HG03565 (cell line): ENCODE measurements at regions not wholly inside any gene's neighbourhood (a gene's known extent, or its start where the extent isn't known, plus 50 kb on each side); places are given as distances from the start of the nearest gene placed in this dataset.

Experiments
- ATAC-seq: cut with Tn5 transposase; IDR thresholded peaks from one replicate; pipeline ENCODE4 v1.9.1; 2021; ENCODE audit warnings: mild to moderate bottlenecking, moderate library complexity; ENCODE audit not compliant: unreplicated experiment

- ATAC-seq = no peak
These were observed 87.5 kb upstream of the RCN1 start for GRCh38 chr11:32003335-32003734.

- no peak for ATAC-seq
These were observed 88.6 kb upstream of the RCN1 start for GRCh38 chr11:32002311-32002710.

- no peak for ATAC-seq
These were observed 92.9 kb upstream of the RCN1 start for GRCh38 chr11:31997955-31998354.

GRCh38 chr11:31996159-31996881, 94.6 kb upstream of the RCN1 start:
- ATAC-seq = no peak

DNA sequence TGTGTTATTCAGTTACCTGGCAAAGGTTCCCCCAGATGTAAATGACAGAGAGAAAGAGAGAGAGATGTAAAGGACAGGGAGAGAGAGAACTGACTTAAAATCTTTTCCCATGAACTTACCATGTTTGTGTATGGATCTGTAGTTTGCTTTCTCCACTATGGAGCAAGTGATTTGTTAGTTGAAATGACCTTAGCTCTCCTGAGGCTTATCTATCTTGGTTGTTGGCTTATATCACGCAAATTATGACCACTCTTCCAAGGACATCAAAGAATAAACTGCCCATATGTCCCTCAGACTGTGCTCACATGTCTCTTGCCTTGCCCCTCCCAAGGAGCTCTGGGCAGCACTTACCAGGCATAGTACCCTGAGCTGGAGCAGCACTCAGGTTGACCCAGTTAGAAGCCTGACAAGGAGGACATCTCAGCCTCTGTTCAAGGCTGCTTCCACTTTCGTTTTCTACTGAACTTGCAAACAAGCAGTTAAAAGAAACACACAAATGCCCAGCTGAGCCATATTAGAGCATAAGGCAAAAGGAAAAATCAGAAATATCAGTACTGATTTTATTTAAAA, 95.3 kb upstream of the RCN1 start:
- ATAC-seq = no peak

GRCh38 chr11:31995032-31995431, 95.8 kb upstream of the RCN1 start:
- no peak for ATAC-seq

GRCh38 chr11:31987118-31988005, 103.5 kb upstream of the RCN1 start:
- ATAC-seq = no peak

DNA sequence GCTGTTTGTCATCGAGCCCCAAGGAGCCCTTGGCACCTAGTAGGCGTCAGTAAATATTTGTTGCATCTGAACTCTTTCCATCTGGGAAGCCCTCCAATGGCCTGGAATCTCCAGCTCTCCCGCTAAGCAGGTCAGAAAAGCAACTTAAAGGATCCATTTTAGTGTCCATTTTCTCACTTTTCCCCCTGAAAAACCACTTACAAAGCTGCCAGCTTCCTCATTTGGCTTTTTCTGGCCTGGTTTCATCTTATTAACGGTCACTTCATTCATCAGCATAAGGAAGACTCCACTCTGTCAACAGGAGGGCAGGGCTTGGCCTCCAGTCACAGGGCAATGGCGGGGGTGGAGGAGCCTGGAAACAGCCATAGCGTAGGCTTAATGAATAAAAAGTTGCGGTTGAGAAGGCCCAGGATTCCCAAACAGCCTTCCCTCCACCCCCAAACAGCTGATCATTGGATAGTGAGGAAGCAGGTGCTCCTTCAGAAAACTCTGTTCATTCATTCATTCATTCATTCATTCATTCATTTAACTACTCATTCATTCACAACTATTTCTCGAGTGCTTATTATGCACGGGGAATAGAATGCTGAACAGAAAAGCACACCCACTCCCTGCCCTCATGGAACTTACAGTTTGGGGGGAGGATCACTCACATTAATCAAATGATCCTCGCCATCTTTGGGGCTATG, 104.5 kb upstream of the RCN1 start:
- ATAC-seq = no peak

GRCh38 chr11:31981457-31981856, 109.4 kb upstream of the RCN1 start:
- no peak for ATAC-seq

GRCh38 chr11:31977343-31977742, 113.5 kb upstream of the RCN1 start:
- ATAC-seq = no peak

DNA sequence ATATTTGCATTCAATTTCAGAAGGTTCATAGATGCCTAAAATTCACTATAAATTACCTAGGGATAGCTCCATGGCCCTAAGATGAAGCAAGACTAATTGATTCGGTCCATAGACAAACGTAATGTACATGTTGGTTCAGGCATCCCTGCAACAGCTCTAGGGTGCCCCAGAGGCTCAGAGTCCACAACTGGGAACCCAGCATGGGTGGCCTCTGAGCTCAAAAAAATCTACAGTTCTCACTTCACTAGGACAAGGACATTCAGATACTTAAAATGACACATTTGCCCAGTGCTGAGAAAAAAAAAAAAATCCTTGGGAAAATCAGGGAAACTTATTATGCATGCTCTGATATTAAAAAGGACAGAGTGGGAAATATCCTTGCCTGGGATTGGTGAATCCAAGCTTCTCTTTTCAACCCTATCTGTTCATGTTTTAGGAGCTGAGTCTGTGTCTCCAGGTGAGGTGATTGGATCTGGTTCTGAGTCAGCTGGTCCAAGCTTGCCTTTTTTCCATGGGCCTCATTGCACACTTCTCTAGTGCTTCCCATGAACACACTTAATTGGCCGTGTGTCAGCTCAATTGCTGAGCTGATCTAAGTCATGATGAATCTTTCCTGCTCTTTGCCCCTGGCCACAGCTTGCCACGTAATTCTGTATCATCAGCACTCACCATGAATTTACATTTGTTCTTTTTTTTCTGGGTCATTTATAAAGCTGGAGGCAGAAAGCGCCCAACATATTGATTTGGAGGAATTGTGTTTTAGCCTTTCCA, 116.3 kb upstream of the RCN1 start:
- no peak for ATAC-seq

GRCh38 chr11:31973172-31973571, 117.7 kb upstream of the RCN1 start:
- no peak for ATAC-seq

DNA sequence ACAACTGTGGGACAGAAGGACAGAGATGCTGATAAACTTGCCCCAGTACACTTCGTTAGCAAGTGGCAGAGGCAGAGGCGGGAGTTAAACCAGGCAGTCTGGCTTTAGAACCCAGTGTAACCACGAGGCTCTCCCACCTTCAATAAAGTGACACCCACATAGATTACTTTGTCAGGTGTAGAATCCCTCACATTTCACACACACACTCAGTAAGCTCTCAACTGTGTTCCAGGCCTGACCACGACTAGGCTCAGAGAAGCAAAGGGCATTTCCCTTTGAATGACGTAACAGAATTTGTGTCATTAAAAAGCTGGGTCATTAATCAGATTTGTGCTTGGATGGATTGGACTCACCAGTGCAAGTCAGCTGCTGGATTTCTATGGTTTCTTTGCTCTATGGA, 118.3 kb upstream of the RCN1 start:
- ATAC-seq = no peak

DNA sequence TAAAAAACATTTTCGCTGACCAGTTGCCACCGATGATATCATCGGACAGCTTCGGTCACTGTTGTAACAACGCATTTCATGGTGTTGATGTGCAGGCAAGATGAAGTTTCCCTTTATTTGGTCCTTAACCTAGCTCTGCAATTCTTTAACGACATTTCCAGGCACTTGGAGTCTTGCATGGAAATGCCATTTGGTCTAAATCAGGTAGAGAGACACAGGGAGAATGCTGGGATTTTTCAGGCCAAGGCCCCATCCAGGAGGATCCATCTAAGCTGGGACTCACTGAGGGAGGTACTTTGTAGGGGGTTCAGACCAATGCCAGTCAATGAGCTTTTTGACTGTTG, 121.5 kb upstream of the RCN1 start:
- no peak for ATAC-seq

DNA sequence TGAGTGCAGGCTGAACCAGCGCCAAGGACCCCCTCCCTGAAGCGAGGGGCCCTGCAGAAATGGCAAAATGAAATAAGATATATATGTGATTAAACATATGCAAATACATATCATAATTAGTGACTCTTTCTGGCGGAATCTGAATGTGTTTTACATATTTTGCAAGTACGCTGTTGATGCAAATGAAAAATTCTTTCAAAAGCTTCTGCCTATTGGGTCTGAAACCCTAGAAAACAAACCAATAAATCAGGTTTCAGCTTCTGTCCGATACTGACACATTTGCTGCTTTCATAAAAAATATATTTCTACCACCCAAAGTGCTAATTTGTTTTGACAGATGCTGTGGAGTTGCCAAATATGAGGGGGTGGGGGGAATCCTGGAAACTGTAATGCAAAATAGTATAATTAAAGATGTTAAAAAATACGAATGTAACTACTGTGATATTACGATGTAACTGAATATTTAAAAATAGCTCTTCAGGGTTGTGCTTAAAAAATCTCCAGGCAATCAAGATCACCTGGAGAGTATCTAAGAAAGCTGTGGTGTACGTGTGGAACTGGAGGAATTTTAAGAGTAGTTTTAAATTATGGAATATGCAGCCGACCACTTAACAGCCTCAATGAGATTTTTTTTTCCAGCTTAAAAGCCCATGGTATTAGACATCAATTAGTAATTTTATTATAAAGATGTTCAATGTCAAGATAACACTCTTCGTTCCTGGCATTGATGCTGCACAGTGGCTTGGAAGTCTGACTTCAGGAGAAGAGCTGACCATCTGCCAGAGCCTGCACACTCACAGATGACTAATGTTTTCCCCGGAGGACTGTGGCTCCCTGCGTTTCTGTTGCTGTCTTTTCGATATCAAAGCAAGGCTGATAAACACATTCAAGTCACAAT, 122.2 kb upstream of the RCN1 start:
- no peak for ATAC-seq

GRCh38 chr11:31967404-31968130, 123.3 kb upstream of the RCN1 start:
- ATAC-seq = no peak

DNA sequence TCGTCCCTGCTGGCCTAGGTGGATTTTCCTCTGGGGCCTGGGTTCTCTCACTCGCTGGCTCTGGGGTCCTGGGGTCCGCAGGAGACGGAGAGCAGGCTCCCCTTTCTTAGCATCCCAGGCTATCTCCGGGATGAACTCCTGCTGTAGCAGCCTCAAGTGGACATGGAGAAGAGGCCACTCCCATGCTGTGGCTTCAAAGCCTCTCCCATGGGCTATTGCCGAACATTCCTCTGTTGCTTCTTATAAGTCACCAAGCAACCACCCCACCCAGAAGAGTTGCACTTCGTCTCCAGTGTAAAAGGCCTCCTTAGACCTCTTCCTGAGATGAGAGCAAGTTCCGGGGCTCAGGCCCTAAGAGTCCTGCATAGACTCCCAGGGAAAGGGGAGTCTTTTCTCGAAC, 124.0 kb upstream of the RCN1 start:
- ATAC-seq = no peak

- no peak for ATAC-seq
These were observed 126.7 kb upstream of the RCN1 start for GRCh38 chr11:31964181-31964580.

DNA sequence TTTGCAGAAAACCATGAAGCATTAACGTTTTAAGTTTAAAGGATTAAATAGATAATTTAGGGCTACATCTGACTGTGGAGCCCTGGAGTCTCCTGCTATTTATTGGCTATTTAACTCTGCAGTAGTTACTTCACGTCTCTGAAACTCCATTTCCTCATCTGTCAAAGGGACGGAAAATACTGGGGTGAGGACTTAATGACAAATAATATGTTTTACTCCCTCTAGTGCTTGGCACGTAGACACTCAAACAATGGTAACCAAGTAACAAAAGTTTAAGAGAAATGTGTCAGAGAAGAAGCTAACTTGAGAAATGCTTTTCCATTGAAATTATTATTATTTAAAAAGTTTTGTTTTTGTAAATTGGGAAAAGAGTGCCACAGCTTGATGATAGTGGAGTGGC, 130.7 kb upstream of the RCN1 start:
- no peak for ATAC-seq
